HCT116 (cell line): ENCODE measurements at regions not wholly inside any gene's neighbourhood (a gene's known extent, or its start where the extent isn't known, plus 50 kb on each side); places are given as distances from the start of the nearest gene placed in this dataset.

ENCODE experiments used
- ATAC-seq: fragments of 200-7000 bp; cut with Tn5 transposase; 2 replicates; pipeline ENCODE4 v1.9.1; 2020; ENCODE audit warnings: mild to moderate bottlenecking, moderate library complexity
- BruUV-seq: library from RNA; stranded (reverse); fragments of 400-500 nt; replicated peaks from 2 replicates; lab custom pipeline; 2021; lab: Mats Ljungman, UMichigan
- CTCF ChIA-PET: fragments of 300-600 bp; sonication (Branson Sonifier 250); formaldehyde crosslinking; loops from one replicate; lab custom pipeline; 2021; ENCODE audit warnings: antibody characterized with exemption; lab: Charles Lee
- POLR2A ChIA-PET: fragments of 300-600, 350-600 bp; sonication (Branson Sonifier 250); formaldehyde crosslinking; loops from one replicate; lab custom pipeline; 2021; ENCODE audit warnings: antibody characterized with exemption; lab: Charles Lee
- RAD21 ChIA-PET, 2 experiments: fragments of 300-600 bp; sonication (Branson Sonifier 250); formaldehyde crosslinking; loops; one replicate each; lab custom pipeline; 2023; ENCODE audit warnings: low total read pairs in 2 of 2; ENCODE audit not compliant: uncharacterized antibody in 2 of 2, unreplicated experiment in 2 of 2, low non-redundant PET in 1 of 2; lab: Charles Lee
- DNase-seq: peaks from one replicate; pipeline ENCODE4 v3.0.0-alpha.2; 2010; ENCODE audit warnings: low read depth, low spot score
- H2AFZ ChIP-seq: fragments of 200-600 bp; shearing (Covaris generic), sonication (generic); 2 replicates; pipeline ENCODE4 v1.6.1; 2017; ENCODE audit warnings: low read depth, mixed run types, mixed read lengths, antibody characterized with exemption, low read length; ENCODE audit not compliant: poor library complexity, severe bottlenecking
- H3K27ac ChIP-seq: 2 replicates; pipeline ENCODE4 v1.5.1; 2012; ENCODE audit warnings: low read depth, low read length
- H3K27me3 ChIP-seq: fragments of 200-600 bp; sonication (generic); 2 replicates; pipeline ENCODE4 v1.6.1; 2016; ENCODE audit warnings: mixed run types, low read length, mixed read lengths; ENCODE audit not compliant: insufficient read depth
- H3K36me3 ChIP-seq, 2 experiments: fragments of 200-500 bp in 1 of 2; fragments of 200-600 bp in 1 of 2; sonication (Bioruptor generic) in 1 of 2; sonication (generic) in 1 of 2; 2 replicates each; pipeline versions ENCODE4 v1.5.1 to v1.6.1; 2014 to 2016; ENCODE audit warnings: low read length in 2 of 2, inconsistent platforms in 1 of 2, mixed read lengths in 1 of 2, mixed run types in 1 of 2; ENCODE audit not compliant: insufficient read depth in 2 of 2, control insufficient read depth in 1 of 2
- H3K4me1 ChIP-seq, 2 experiments: fragments of 200-600 bp in 1 of 2; sonication (generic) in 1 of 2; 2 replicates each; pipeline versions ENCODE4 v1.5.1 to v1.6.1; 2012 to 2017; ENCODE audit warnings: low read length in 2 of 2, inconsistent platforms in 1 of 2, mild to moderate bottlenecking in 1 of 2, mixed read lengths in 1 of 2, mixed run types in 1 of 2, moderate library complexity in 1 of 2; ENCODE audit not compliant: insufficient read depth in 2 of 2, control insufficient read depth in 1 of 2
- H3K4me2 ChIP-seq: fragments of 200-600 bp; sonication (generic); 2 replicates; pipeline ENCODE4 v1.6.1; 2017; ENCODE audit warnings: mixed run types, low read length, mixed read lengths
- H3K4me3 ChIP-seq, 2 experiments: fragments of 200-600 bp in 1 of 2; sonication (generic) in 1 of 2; replicated peaks in 1 of 2; 2 replicates each; pipeline ENCODE4 v1.5.1; 2011 to 2016; ENCODE audit warnings: low read length in 2 of 2, control low read depth in 1 of 2, low read depth in 1 of 2, mild to moderate bottlenecking in 1 of 2, mixed read lengths in 1 of 2, mixed run types in 1 of 2
- H3K79me2 ChIP-seq: fragments of 200-600 bp; sonication (generic); 2 replicates; pipeline ENCODE4 v1.6.1; 2017; ENCODE audit warnings: mild to moderate bottlenecking, mixed run types, low read length, moderate library complexity, mixed read lengths; ENCODE audit not compliant: insufficient read depth
- H3K9ac ChIP-seq: fragments of 200-600 bp; sonication (generic); 2 replicates; pipeline ENCODE4 v1.6.1; 2016; ENCODE audit warnings: low read length, mixed read lengths
- H3K9me2 ChIP-seq: fragments of 200-600 bp; sonication (generic), shearing (Covaris generic); 2 replicates; pipeline ENCODE4 v1.6.1; 2017; ENCODE audit warnings: mixed run types, mild to moderate bottlenecking, moderate library complexity; ENCODE audit not compliant: insufficient read depth
- H3K9me3 ChIP-seq, 2 experiments: fragments of 200-500 bp in 1 of 2; fragments of 200-600 bp in 1 of 2; sonication (Bioruptor generic) in 1 of 2; sonication (generic) in 1 of 2; 2 replicates each; pipeline ENCODE4 v1.6.1; 2014 to 2017; ENCODE audit warnings: low read length in 2 of 2, mixed read lengths in 2 of 2, inconsistent platforms in 1 of 2, low read depth in 1 of 2, mild to moderate bottlenecking in 1 of 2, mixed run types in 1 of 2, moderate library complexity in 1 of 2; ENCODE audit not compliant: control insufficient read depth in 1 of 2, insufficient read depth in 1 of 2
- H4K20me1 ChIP-seq: fragments of 200-600 bp; sonication (generic), shearing (Covaris generic); 2 replicates; pipeline ENCODE4 v1.6.1; 2017; ENCODE audit warnings: mixed run types, mild to moderate bottlenecking, moderate library complexity; ENCODE audit not compliant: insufficient read depth
- ATF3 ChIP-seq: IDR thresholded peaks from 2 replicates; pipeline ENCODE4 v1.6.1; 2012
- CBX3 ChIP-seq: IDR thresholded peaks from 2 replicates; pipeline ENCODE4 v1.6.1; 2012; ENCODE audit warnings: low read depth
- CEBPB ChIP-seq: IDR thresholded peaks from 2 replicates; pipeline ENCODE4 v1.6.1; 2012; ENCODE audit warnings: low read depth
- CTCF ChIP-seq, 3 experiments: fragments of 200-600 bp in 1 of 3; sonication (generic) in 1 of 3; IDR thresholded peaks in 2 of 3; conservative IDR thresholded peaks in 1 of 3; 2 replicates each; pipeline ENCODE4 v1.5.1; 2012 to 2017; ENCODE audit warnings: low read depth in 2 of 3, low read length in 2 of 3, antibody characterized with exemption in 1 of 3, borderline replicate concordance in 1 of 3, control low read depth in 1 of 3, mild to moderate bottlenecking in 1 of 3, mixed read lengths in 1 of 3, mixed run types in 1 of 3, moderate library complexity in 1 of 3; ENCODE audit not compliant: insufficient read depth in 1 of 3
- EGR1 ChIP-seq: IDR thresholded peaks from 2 replicates; pipeline ENCODE4 v1.6.1; 2012; ENCODE audit warnings: low read depth
- EZH2phosphoT487 ChIP-seq: fragments of 200-600 bp; IDR thresholded peaks from 2 replicates; pipeline ENCODE4 v1.6.1; 2018; ENCODE audit warnings: antibody characterized with exemption, borderline replicate concordance
- JUND ChIP-seq: IDR thresholded peaks from 2 replicates; pipeline ENCODE4 v1.6.1; 2012
- MAX ChIP-seq: IDR thresholded peaks from 2 replicates; pipeline ENCODE4 v1.6.1; 2012
- POLR2A ChIP-seq: IDR thresholded peaks from 2 replicates; pipeline ENCODE4 v1.7.0; 2011; ENCODE audit warnings: borderline replicate concordance; ENCODE audit not compliant: insufficient read depth, insufficient read length; ENCODE audit errors: extremely low read depth
- POLR2AphosphoS5 ChIP-seq: IDR thresholded peaks from 2 replicates; pipeline ENCODE4 v1.6.1; 2011; ENCODE audit warnings: mild to moderate bottlenecking, low read depth, low read length, moderate library complexity
- RAD21 ChIP-seq: IDR thresholded peaks from 2 replicates; pipeline ENCODE4 v1.6.1; 2012; ENCODE audit warnings: low read depth, mild to moderate bottlenecking
- REST ChIP-seq: IDR thresholded peaks from 2 replicates; pipeline ENCODE4 v1.6.1; 2012; ENCODE audit warnings: low read depth
- SIN3A ChIP-seq: IDR thresholded peaks from 2 replicates; pipeline ENCODE4 v1.6.1; 2012; ENCODE audit warnings: low read depth
- SP1 ChIP-seq: IDR thresholded peaks from 2 replicates; pipeline ENCODE4 v1.6.1; 2012; ENCODE audit warnings: low read depth
- SRF ChIP-seq: IDR thresholded peaks from 2 replicates; pipeline ENCODE4 v1.6.1; 2012; ENCODE audit warnings: low read depth
- TCF7L2 ChIP-seq: IDR thresholded peaks from 2 replicates; pipeline ENCODE4 v1.7.0; 2011; ENCODE audit warnings: borderline replicate concordance, inconsistent platforms; ENCODE audit not compliant: insufficient read depth, insufficient read length; ENCODE audit errors: extremely low read depth
- ZFX ChIP-seq: fragments of 450-650 bp; IDR thresholded peaks from 2 replicates; pipeline ENCODE4 v1.6.1; 2017
- ZNF274 ChIP-seq: fragments of 200-500 bp; sonication (Bioruptor generic); IDR thresholded peaks from 2 replicates; pipeline ENCODE4 v1.6.1; 2014; ENCODE audit warnings: mild to moderate bottlenecking, low read depth, low read length, inconsistent platforms
- intact Hi-C: fragments of 100-400 bp; cut with micrococcal nuclease; formaldehyde crosslinking; loops from 2 replicates; pipeline ENCODE4 v1.10.0; 2022

GRCh38 chr9:79001012-79001411, 570.8 kb upstream of the TLE4 start:
- Histone ChIP-seq H4K20me1 (no peaks in the 10 kb centered on the region), H3K4me2 (no peak overlapping the region)
- intact Hi-C loops, result no loop called here
- TF ChIP-seq JUND (no peak), CEBPB (no peak), REST (no peak), EGR1 (no peak), CBX3 (no peak), POLR2AphosphoS5 (no peak), SRF (no peak), TCF7L2 (no peak), SP1 (no peak), SIN3A (no peak), CTCF (IDR thresholded peaks at IDR 0.05 in 2 of 3, conservative IDR thresholded peaks at IDR 0.05 in 1 of 3; ENCODE audit: borderline replicate concordance in 1 of 3, insufficient read depth in 1 of 3, low read depth in 2 of 3, low read length in 2 of 3) (no peak), MAX (no peak), ZFX (no peak), ZNF274 (no peak), RAD21 (no peak), POLR2A (no peak), EZH2phosphoT487 (no peak), ATF3 (no peak)
- TF ChIP-seq, all 23 proteins: peak for 0
- ChIA-PET POLR2A (no interaction called here), RAD21 (no interaction called here), CTCF (no interaction called here)
- Histone ChIP-seq H3K4me3 (no peak overlapping the region), H3K9me2 (no peaks in the 10 kb centered on the region), H3K9ac (no peak overlapping the region), H3K9me3 (no peaks in the 10 kb centered on the region), H3K4me1 (no peaks in the 10 kb centered on the region), H3K79me2 (no peaks in the 10 kb centered on the region), H2AFZ (no peak overlapping the region), H3K36me3 (no peaks in the 10 kb centered on the region), H3K27ac (no peak overlapping the region), H3K27me3 (no peaks in the 10 kb centered on the region)
- DNase-seq (no peak), ATAC-seq (no peak)
- no TSS peak for BruUV-seq
